ENCODE measurements at regions not wholly inside any gene's neighbourhood (a gene's known extent, or its start where the extent isn't known, plus 50 kb on each side); places are given as distances from the start of the nearest gene placed in this dataset.

DNA sequence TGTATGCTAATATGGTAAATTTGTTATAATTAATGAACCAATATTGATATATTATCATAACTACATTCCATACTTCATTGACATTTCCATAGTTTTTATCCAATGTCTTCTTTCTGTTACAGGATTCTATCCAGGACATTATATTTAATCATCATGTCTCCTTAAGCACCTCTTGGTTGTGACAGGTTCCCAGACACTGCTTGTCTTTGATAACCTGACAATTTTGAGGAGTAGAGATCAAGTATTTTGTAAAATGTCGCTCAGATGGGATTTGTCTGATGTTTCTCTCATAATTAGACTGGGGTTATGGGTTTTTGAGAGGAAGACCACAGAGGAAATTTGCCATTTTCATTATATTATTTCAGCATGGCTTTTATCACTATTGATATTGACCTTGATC lies 317.4 kb downstream of the PLOD2 start:
- TF ChIP-seq POLR2A (IDR thresholded peaks at IDR 0.05; ENCODE audit: low read depth, low read length), result no peak
- no peak for FAIRE-seq
- no peak for DNase-seq (ENCODE audit: insufficient read length, low spot score)

DNA sequence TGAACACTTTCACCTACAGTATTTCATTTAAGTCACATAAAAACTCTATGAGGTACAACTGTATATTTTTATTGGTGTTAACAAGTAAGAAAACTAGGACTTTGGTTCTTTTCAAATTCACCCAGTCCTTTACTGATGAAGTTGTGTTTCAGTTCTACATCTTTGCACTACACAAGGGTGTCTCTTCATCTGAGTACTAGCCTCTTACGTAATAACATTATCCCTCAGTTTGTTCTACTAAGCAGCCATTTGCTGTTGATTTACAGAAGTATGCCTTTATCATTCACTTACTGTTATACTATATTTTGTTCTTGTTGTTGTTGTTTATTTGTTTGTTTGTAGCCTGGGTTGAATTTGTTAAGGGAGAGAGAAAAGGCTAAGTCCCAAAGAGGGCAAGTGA lies 311.9 kb downstream of the PLOD2 start:
- DNase-seq (ENCODE audit: insufficient read length, low spot score) (no peak), FAIRE-seq (no peak)
- no peak for TF ChIP-seq POLR2A (IDR thresholded peaks at IDR 0.05; ENCODE audit: low read depth, low read length)

DNA sequence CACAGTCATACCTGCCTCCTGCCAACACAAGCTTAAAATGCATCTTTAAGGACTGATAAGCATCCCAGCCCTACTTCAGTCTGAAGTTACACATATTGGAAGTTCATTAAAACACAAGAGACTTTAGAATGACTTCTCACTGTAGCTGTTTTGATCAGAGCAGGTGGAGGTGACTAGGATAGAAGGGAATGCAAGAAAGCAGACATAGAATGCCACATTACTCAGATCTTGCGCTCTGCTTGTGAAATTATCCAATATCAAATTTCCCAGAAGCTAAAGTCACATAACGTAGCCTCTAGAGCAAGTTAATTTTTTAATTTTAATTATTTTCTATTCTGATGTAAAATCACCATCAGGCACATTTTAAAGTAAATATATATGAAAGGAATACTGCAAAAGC lies 306.5 kb downstream of the PLOD2 start:
- FAIRE-seq (no peak), DNase-seq (ENCODE audit: insufficient read length, low spot score) (no peak)
- TF ChIP-seq POLR2A (IDR thresholded peaks at IDR 0.05; ENCODE audit: low read depth, low read length), result no peak

GRCh38 chr3:145857956-145858355 lies 303.0 kb downstream of the PLOD2 start:
- DNase-seq (ENCODE audit: insufficient read length, low spot score), result no peak
- peak; percentile 55 for FAIRE-seq
- no peak for TF ChIP-seq POLR2A (IDR thresholded peaks at IDR 0.05; ENCODE audit: low read depth, low read length)

GRCh38 chr3:145864336-145864735 lies 296.6 kb downstream of the PLOD2 start:
- FAIRE-seq, result no peak
- no peak for TF ChIP-seq POLR2A (IDR thresholded peaks at IDR 0.05; ENCODE audit: low read depth, low read length)
- no peak for DNase-seq (ENCODE audit: insufficient read length, low spot score)

GRCh38 chr3:145865399-145866018 lies 295.5 kb downstream of the PLOD2 start:
- no peak for TF ChIP-seq POLR2A (IDR thresholded peaks at IDR 0.05; ENCODE audit: low read depth, low read length)
- FAIRE-seq (no peak), DNase-seq (ENCODE audit: insufficient read length, low spot score) (no peak)

- no peak for DNase-seq (ENCODE audit: insufficient read length, low spot score)
- no peak for TF ChIP-seq POLR2A (IDR thresholded peaks at IDR 0.05; ENCODE audit: low read depth, low read length)
- no peak for FAIRE-seq
These were observed 291.0 kb downstream of the PLOD2 start for GRCh38 chr3:145869958-145870357.

GRCh38 chr3:145882436-145882835 lies 278.5 kb downstream of the PLOD2 start:
- TF ChIP-seq POLR2A (IDR thresholded peaks at IDR 0.05; ENCODE audit: low read depth, low read length), result no peak
- FAIRE-seq (peak; percentile 88), DNase-seq (ENCODE audit: insufficient read length, low spot score) (no peak)

DNA sequence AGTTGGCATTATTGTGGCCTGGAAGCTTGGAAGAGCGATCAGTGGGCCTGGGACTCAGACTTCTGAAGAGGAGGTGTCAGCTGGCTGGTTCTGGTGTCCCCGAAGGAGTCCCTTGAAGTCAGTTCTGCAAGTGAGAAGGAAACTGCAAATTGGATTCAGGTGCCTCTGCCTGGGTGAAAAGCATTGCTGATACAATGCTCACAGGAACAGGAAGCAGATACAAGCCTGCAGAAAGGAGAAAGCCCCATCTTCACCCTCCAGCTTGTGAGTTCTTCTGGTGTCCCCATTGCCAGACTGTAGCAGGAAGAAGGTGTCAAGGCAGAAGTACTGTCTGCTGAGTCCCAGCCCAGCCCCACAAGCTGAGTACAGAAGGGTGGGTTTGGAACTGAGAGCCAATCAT lies 271.3 kb downstream of the PLOD2 start:
- TF ChIP-seq POLR2A (IDR thresholded peaks at IDR 0.05; ENCODE audit: low read depth, low read length), result no peak
- DNase-seq (ENCODE audit: insufficient read length, low spot score), result no peak
- no peak for FAIRE-seq

DNA sequence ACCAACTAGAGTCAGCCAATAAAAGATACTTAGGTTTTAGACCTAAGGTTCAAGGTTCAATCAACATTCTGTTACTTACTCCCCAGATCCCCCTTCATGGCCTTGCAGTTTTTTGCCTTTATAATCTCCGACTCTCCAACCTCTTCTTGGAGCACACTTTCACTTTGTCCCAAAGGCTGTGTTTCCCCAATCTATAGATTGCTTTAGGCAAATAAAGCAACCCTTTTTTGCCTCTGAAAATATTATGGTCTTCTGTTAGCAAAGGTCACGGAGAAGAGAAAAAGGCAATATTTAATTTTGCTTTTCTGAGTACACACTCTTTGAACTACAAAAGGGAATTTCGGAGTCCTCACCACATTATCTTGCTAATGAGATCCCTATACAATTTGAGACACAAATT lies 268.1 kb downstream of the PLOD2 start:
- DNase-seq (ENCODE audit: insufficient read length, low spot score), result no peak
- no peak for FAIRE-seq

GRCh38 chr3:145893331-145893730 lies 267.7 kb downstream of the PLOD2 start:
- DNase-seq (ENCODE audit: insufficient read length, low spot score), result no peak
- FAIRE-seq, result no peak
- no peak for TF ChIP-seq POLR2A (IDR thresholded peaks at IDR 0.05; ENCODE audit: low read depth, low read length)

More for the DNA sequence above, 268.1 kb downstream of the PLOD2 start:
- no peak for TF ChIP-seq POLR2A (IDR thresholded peaks at IDR 0.05; ENCODE audit: low read depth, low read length)

DNA sequence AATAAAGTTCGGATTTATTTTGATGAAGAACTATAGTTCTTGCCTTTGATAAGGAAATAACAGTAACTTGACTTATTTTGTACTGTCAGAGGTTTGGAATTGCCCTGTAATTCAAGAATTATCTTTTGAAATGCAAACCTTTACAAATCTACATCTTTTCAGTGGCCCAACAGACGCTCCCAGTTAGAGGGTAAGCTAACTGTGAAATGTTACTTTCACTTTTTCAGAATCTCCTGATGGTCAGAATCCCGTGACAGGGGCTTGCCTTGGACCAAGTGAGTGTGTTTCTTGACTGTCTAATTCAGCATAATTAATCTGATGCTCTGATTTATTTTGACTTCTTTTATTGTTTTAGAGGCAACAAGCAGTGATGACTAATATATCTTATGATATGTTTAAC lies 262.5 kb downstream of the PLOD2 start:
- FAIRE-seq, result no peak
- no peak for DNase-seq (ENCODE audit: insufficient read length, low spot score)
- TF ChIP-seq POLR2A (IDR thresholded peaks at IDR 0.05; ENCODE audit: low read depth, low read length), result no peak

- no peak for TF ChIP-seq POLR2A (IDR thresholded peaks at IDR 0.05; ENCODE audit: low read depth, low read length)
- DNase-seq (ENCODE audit: insufficient read length, low spot score), result no peak
- FAIRE-seq, result no peak
These were observed 261.7 kb downstream of the PLOD2 start for GRCh38 chr3:145899241-145899640.

- no peak for FAIRE-seq
- TF ChIP-seq POLR2A (IDR thresholded peaks at IDR 0.05; ENCODE audit: low read depth, low read length), result no peak
These were observed 260.7 kb downstream of the PLOD2 start for GRCh38 chr3:145900056-145900829.

GRCh38 chr3:145902166-145902565 lies 258.8 kb downstream of the PLOD2 start:
- no peak for FAIRE-seq
- TF ChIP-seq POLR2A (IDR thresholded peaks at IDR 0.05; ENCODE audit: low read depth, low read length), result no peak
- DNase-seq (ENCODE audit: insufficient read length, low spot score), result no peak

More at GRCh38 chr3:145900056-145900829, 260.7 kb downstream of the PLOD2 start:
- DNase-seq (ENCODE audit: insufficient read length, low spot score), result no peak

Data from H54 (cell line).